Body of pancreas (tissue), 4 donors: ENCODE measurements at regions not wholly inside any gene's neighbourhood (a gene's known extent, or its start where the extent isn't known, plus 50 kb on each side); places are given as distances from the start of the nearest gene placed in this dataset.

Experiments
- ATAC-seq: fragments of 150-250 bp; one replicate; pipeline ENCODE4 v1.9.1; 2016
- DNase-seq, 4 donors: peaks; one replicate each; pipeline ENCODE4 v3.0.0-alpha.2; 2019
- H3K27ac ChIP-seq, 4 donors: fragments of 200-600 bp; sonication (generic); 1 replicate in 3 of 4; 2 replicates in 1 of 4; pipeline versions ENCODE4 v1.5.1 to v1.6.1; 2016 to 2019; ENCODE audit warnings: mild to moderate bottlenecking in 1 of 4, mixed read lengths in 1 of 4, moderate library complexity in 1 of 4
- H3K27me3 ChIP-seq, 2 donors: fragments of 200-600 bp; sonication (generic); one replicate each; pipeline ENCODE4 v1.6.0; 2016; ENCODE audit warnings: mild to moderate bottlenecking in 1 of 2
- H3K36me3 ChIP-seq, 2 donors: fragments of 200-600 bp; sonication (generic); replicated peaks in 1 of 2; 2 replicates each; pipeline ENCODE4 v1.5.1; 2016; ENCODE audit warnings: low read depth in 2 of 2; ENCODE audit not compliant: insufficient read depth in 1 of 2
- H3K4me1 ChIP-seq: fragments of 200-600 bp; sonication (generic); one replicate; pipeline ENCODE4 v1.6.0; 2016
- H3K4me3 ChIP-seq, 2 donors: fragments of 200-600 bp; sonication (generic); 1 replicate in 1 of 2; 2 replicates in 1 of 2; pipeline ENCODE4 v1.5.1; 2016 to 2019
- H3K9me3 ChIP-seq, 3 donors: fragments of 200-600 bp; sonication (generic); 1 replicate in 2 of 3; 2 replicates in 1 of 3; pipeline ENCODE4 v1.5.1; 2016
- CTCF ChIP-seq, 7 experiments: fragments of 450-650 bp in 4 of 7; fragments of 200-600 bp in 3 of 7; sonication (generic) in 3 of 7; IDR thresholded peaks; one replicate each; pipeline ENCODE4 v1.5.1; 2016 to 2019; ENCODE audit warnings: antibody characterized with exemption in 7 of 7
- POLR2A ChIP-seq, 3 donors: fragments of 450-650 bp; IDR thresholded peaks; one replicate each; pipeline ENCODE4 v1.6.1; 2016; ENCODE audit warnings: antibody characterized with exemption in 3 of 3, mild to moderate bottlenecking in 2 of 3
- WGBS, 2 donors: methylation state at CpG; one replicate each; pipeline ENCODE4 v1.1.5; 2017; 5-methylcytosine and 5-hydroxymethylcytosine counted together
- intact Hi-C: fragments of 100-400 bp; cut with DNase I; formaldehyde crosslinking; loops from one replicate; pipeline ENCODE4 v1.15.1; 2023

- TF ChIP-seq POLR2A (IDR thresholded peaks at IDR 0.05) (no peak), CTCF (IDR thresholded peaks at IDR 0.05) (no peak)
- ATAC-seq (peak; percentile 79), DNase-seq (peak in 3 of 4 donors; percentile 44 to 53 (median 51))
- H3K27ac ChIP-seq: no peak overlapping the region
- intact Hi-C loops: no loop called here
- H3K4me3 ChIP-seq: no peak overlapping the region
- 25 to 34% methylated on average over 3 of the region's 3 CpGs for WGBS, 2 donors
- H3K27me3 ChIP-seq: no peaks in the 10 kb centered on the region
- H3K9me3 ChIP-seq: no peaks in the 10 kb centered on the region
- no peaks in the 10 kb centered on the region for H3K36me3 ChIP-seq
- H3K4me1 ChIP-seq: peaks cover 20% of the 10 kb centered on the region
Observed at GRCh38 chr13:84684048-84684662, 801.9 kb upstream of the SLITRK1 start.

GRCh38 chr13:84683448-84683847, 801.2 kb upstream of the SLITRK1 start:
- DNase-seq: no peak
- Histone ChIP-seq H3K27me3 (no peaks in the 10 kb centered on the region), H3K4me1 (peaks cover 20% of the 10 kb centered on the region), H3K9me3 (no peaks in the 10 kb centered on the region), H3K36me3 (no peaks in the 10 kb centered on the region), H3K27ac (no peak overlapping the region), H3K4me3 (no peak overlapping the region)
- no peak for ATAC-seq
- TF ChIP-seq CTCF (IDR thresholded peaks at IDR 0.05): no peak
- TF ChIP-seq POLR2A (IDR thresholded peaks at IDR 0.05): no peak
- intact Hi-C loops: no loop called here

GRCh38 chr13:84677836-84678235, 795.6 kb upstream of the SLITRK1 start:
- ATAC-seq: no peak
- Histone ChIP-seq H3K4me3 (no peak overlapping the region), H3K27ac (no peak overlapping the region), H3K27me3 (no peaks in the 10 kb centered on the region), H3K36me3 (no peaks in the 10 kb centered on the region), H3K9me3 (no peaks in the 10 kb centered on the region), H3K4me1 (no peaks in the 10 kb centered on the region)
- intact Hi-C loops: no loop called here
- DNase-seq: no peak
- WGBS, 2 donors: 70 to 76% methylated on average over 2 of the region's 2 CpGs
- no peak for TF ChIP-seq CTCF (IDR thresholded peaks at IDR 0.05)
- TF ChIP-seq POLR2A (IDR thresholded peaks at IDR 0.05): no peak

GRCh38 chr13:84672616-84673015, 790.3 kb upstream of the SLITRK1 start:
- DNase-seq: no peak
- WGBS, 2 donors: 64 to 73% methylated on average over 3 of the region's 3 CpGs
- H3K27ac ChIP-seq: no peak overlapping the region
- no peaks in the 10 kb centered on the region for H3K36me3 ChIP-seq
- ATAC-seq: no peak
- TF ChIP-seq CTCF (IDR thresholded peaks at IDR 0.05) (no peak), POLR2A (IDR thresholded peaks at IDR 0.05) (no peak)
- H3K4me1 ChIP-seq: no peaks in the 10 kb centered on the region
- H3K27me3 ChIP-seq: no peaks in the 10 kb centered on the region
- H3K9me3 ChIP-seq: no peaks in the 10 kb centered on the region
- no peak overlapping the region for H3K4me3 ChIP-seq
- intact Hi-C loops: no loop called here

GRCh38 chr13:84670245-84670644, 788.0 kb upstream of the SLITRK1 start:
- H3K4me1 ChIP-seq: no peaks in the 10 kb centered on the region
- no peak for ATAC-seq
- DNase-seq: no peak
- H3K4me3 ChIP-seq: no peak overlapping the region
- TF ChIP-seq POLR2A (IDR thresholded peaks at IDR 0.05): no peak
- no peak for TF ChIP-seq CTCF (IDR thresholded peaks at IDR 0.05)
- WGBS, 2 donors: 64 to 81% methylated on average over 1 of the region's 1 CpG
- H3K27ac ChIP-seq: no peak overlapping the region
- H3K27me3 ChIP-seq: no peaks in the 10 kb centered on the region
- H3K36me3 ChIP-seq: no peaks in the 10 kb centered on the region
- intact Hi-C loops: no loop called here
- H3K9me3 ChIP-seq: no peaks in the 10 kb centered on the region
